ENCODE measurements at regions not wholly inside any gene's neighbourhood (a gene's known extent, or its start where the extent isn't known, plus 50 kb on each side); places are given as distances from the start of the nearest gene placed in this dataset.

DNA sequence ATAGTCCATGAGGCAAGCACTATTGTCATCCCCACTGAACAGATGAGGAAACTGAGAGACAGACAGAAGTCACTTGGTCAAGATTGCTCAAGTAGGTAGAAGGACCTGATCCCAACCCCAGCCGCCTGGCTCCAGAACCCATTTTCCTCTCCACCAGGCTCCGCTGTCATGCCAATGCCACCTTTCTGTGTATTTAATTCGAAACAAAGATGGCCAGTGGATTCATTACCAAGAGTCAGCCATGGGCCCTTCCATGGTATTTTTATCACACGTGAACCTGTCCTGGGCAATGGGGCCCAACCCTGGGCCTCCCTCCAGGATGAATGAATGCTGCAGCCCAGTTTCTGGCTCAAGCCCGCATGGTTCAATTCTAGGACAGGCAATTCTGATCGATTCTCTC lies 673.4 kb downstream of the BCL11B start:
- Mint-ChIP-seq H3K27ac (no peak overlapping the region), H3K4me1 (peaks cover 5% of the 10 kb centered on the region), H3K27me3 (ENCODE audit: low read depth, poor library complexity) (peaks cover 21% of the 10 kb centered on the region), H3K36me3 (ENCODE audit: low read depth) (no peaks in the 10 kb centered on the region), H3K9me3 (peaks cover 17% of the 10 kb centered on the region), H3K4me3 (no peak overlapping the region)
- no peak for TF ChIP-seq CTCF (IDR thresholded peaks at IDR 0.05)
- no peak for DNase-seq

- H3K4me1 Mint-ChIP-seq = peaks cover under 1% of the 10 kb centered on the region
- H3K9me3 Mint-ChIP-seq = peaks cover 17% of the 10 kb centered on the region
- peaks cover 19% of the 10 kb centered on the region for H3K27me3 Mint-ChIP-seq (ENCODE audit: low read depth, poor library complexity)
- H3K27ac Mint-ChIP-seq = no peak overlapping the region
- no peak for DNase-seq
- no peaks in the 10 kb centered on the region for H3K36me3 Mint-ChIP-seq (ENCODE audit: low read depth)
- no peak overlapping the region for H3K4me3 Mint-ChIP-seq
- no peak for TF ChIP-seq CTCF (IDR thresholded peaks at IDR 0.05)
Measured at GRCh38 chr14:98599082-98599481, 672.9 kb downstream of the BCL11B start.

DNA sequence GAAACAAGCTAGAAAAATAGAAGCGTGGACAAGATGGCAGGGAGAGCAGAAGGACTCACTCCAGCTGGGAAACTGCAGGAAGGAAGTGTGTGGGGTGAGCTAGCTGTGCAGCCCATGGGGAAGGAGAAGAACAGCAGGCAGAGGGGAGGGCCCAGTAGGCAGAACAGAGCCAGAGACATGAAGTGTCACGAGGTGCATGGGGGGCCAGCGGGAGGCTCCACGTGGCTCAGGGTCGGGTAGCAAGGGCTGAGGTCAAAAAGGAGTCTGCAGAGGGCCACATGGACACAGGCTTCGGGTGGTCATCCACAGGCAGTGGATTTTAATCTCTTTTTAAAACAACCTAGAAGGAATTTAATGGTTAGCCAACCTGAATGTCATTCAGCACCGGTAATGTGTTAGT lies 669.0 kb downstream of the BCL11B start:
- H3K36me3 Mint-ChIP-seq (ENCODE audit: low read depth) = no peaks in the 10 kb centered on the region
- H3K9me3 Mint-ChIP-seq = no peaks in the 10 kb centered on the region
- TF ChIP-seq CTCF (IDR thresholded peaks at IDR 0.05) = no peak
- H3K4me3 Mint-ChIP-seq = no peak overlapping the region
- no peak overlapping the region for H3K27ac Mint-ChIP-seq
- H3K4me1 Mint-ChIP-seq = no peaks in the 10 kb centered on the region
- DNase-seq = no peak
- peaks cover 31% of the 10 kb centered on the region for H3K27me3 Mint-ChIP-seq (ENCODE audit: low read depth, poor library complexity)

DNA sequence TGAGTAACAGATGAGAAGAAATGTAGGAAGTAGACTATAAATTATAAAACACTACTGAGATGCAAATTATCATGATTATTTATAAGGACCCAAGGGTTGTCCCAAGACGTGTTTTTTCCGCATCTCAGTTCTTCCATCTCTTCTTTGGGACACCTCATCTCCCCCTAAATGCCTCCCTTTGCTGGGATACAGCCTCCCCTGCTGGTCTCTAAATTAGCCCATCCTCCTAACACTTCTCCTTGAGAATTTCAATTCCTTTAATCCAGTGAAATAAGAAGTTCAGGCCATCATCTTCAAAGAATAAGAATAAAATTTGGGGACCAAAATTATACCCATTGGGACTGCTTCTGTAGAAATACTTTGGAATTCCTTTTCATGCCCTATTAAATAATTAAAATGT lies 667.0 kb downstream of the BCL11B start:
- H3K4me3 Mint-ChIP-seq = no peak overlapping the region
- H3K36me3 Mint-ChIP-seq (ENCODE audit: low read depth) = no peaks in the 10 kb centered on the region
- TF ChIP-seq CTCF (IDR thresholded peaks at IDR 0.05) = no peak
- H3K4me1 Mint-ChIP-seq = no peaks in the 10 kb centered on the region
- no peaks in the 10 kb centered on the region for H3K9me3 Mint-ChIP-seq
- no peak overlapping the region for H3K27ac Mint-ChIP-seq
- peaks cover 34% of the 10 kb centered on the region for H3K27me3 Mint-ChIP-seq (ENCODE audit: low read depth, poor library complexity)
- no peak for DNase-seq

- Mint-ChIP-seq H3K4me1 (no peaks in the 10 kb centered on the region), H3K27ac (no peak overlapping the region), H3K9me3 (no peaks in the 10 kb centered on the region), H3K27me3 (ENCODE audit: low read depth, poor library complexity) (peaks cover 31% of the 10 kb centered on the region), H3K36me3 (ENCODE audit: low read depth) (no peaks in the 10 kb centered on the region), H3K4me3 (no peak overlapping the region)
- no peak for DNase-seq
- TF ChIP-seq CTCF (IDR thresholded peaks at IDR 0.05) = no peak
Measured at GRCh38 chr14:98606041-98606640, 665.9 kb downstream of the BCL11B start.

GRCh38 chr14:98606816-98607215 lies 665.2 kb downstream of the BCL11B start:
- no peaks in the 10 kb centered on the region for H3K4me1 Mint-ChIP-seq
- H3K27me3 Mint-ChIP-seq (ENCODE audit: low read depth, poor library complexity) = peaks cover 24% of the 10 kb centered on the region
- TF ChIP-seq CTCF (IDR thresholded peaks at IDR 0.05) = no peak
- no peak overlapping the region for H3K27ac Mint-ChIP-seq
- DNase-seq = no peak
- no peaks in the 10 kb centered on the region for H3K9me3 Mint-ChIP-seq
- no peaks in the 10 kb centered on the region for H3K36me3 Mint-ChIP-seq (ENCODE audit: low read depth)
- H3K4me3 Mint-ChIP-seq = no peak overlapping the region

Measured in nephron progenitor cell (in vitro differentiated cells).